Panc1 (cell line): ENCODE measurements at regions not wholly inside any gene's neighbourhood (a gene's known extent, or its start where the extent isn't known, plus 50 kb on each side); places are given as distances from the start of the nearest gene placed in this dataset.

Experiments
- ATAC-seq: fragments of 200-7000 bp; cut with Tn5 transposase; 2 replicates; pipeline ENCODE4 v1.9.1; 2020; ENCODE audit warnings: mild to moderate bottlenecking, moderate library complexity
- BruUV-seq: library from RNA; stranded (reverse); fragments of 400-500 nt; replicated peaks from 2 replicates; lab custom pipeline; 2021; lab: Mats Ljungman, UMichigan
- CTCF ChIA-PET: fragments of 300-600 bp; sonication (Branson Sonifier 250); formaldehyde crosslinking; loops from one replicate; lab custom pipeline; 2022; ENCODE audit warnings: antibody characterized with exemption; lab: Charles Lee
- POLR2A ChIA-PET: fragments of 300-600 bp; sonication (Branson Sonifier 250); formaldehyde crosslinking; loops from one replicate; lab custom pipeline; 2022; ENCODE audit warnings: antibody characterized with exemption; lab: Charles Lee
- DNase-seq: peaks from one replicate; pipeline ENCODE4 v3.0.0-alpha.2; 2010; ENCODE audit warnings: low read depth, low spot score
- H3K27ac ChIP-seq: 2 replicates; pipeline ENCODE4 v1.5.1; 2011; ENCODE audit warnings: mild to moderate bottlenecking, low read length, inconsistent platforms
- H3K27me3 ChIP-seq: fragments of 200-500 bp; sonication (Bioruptor generic); 2 replicates; pipeline ENCODE4 v1.6.0; 2014; ENCODE audit warnings: low read length, inconsistent platforms; ENCODE audit not compliant: control insufficient read depth, insufficient read depth
- H3K36me3 ChIP-seq: fragments of 200-500 bp; sonication (Bioruptor generic); 2 replicates; pipeline ENCODE4 v1.5.1; 2014; ENCODE audit warnings: inconsistent platforms, mild to moderate bottlenecking, low read length, moderate library complexity; ENCODE audit not compliant: control insufficient read depth, insufficient read depth
- H3K4me1 ChIP-seq: 2 replicates; pipeline ENCODE4 v1.5.1; 2011; ENCODE audit warnings: inconsistent platforms, mild to moderate bottlenecking, low read length, moderate library complexity; ENCODE audit not compliant: control insufficient read depth, insufficient read depth
- H3K4me3 ChIP-seq, 2 experiments: 2 replicates each; pipeline ENCODE4 v1.5.1; 2011 to 2012; ENCODE audit warnings: low read depth in 2 of 2, low read length in 2 of 2, mild to moderate bottlenecking in 2 of 2, inconsistent platforms in 1 of 2, moderate library complexity in 1 of 2
- H3K9me3 ChIP-seq: fragments of 200-500 bp; sonication (Bioruptor generic); 2 replicates; pipeline ENCODE4 v1.5.1; 2014; ENCODE audit warnings: low read depth, mild to moderate bottlenecking, inconsistent platforms, low read length, moderate library complexity; ENCODE audit not compliant: control insufficient read depth, insufficient read depth
- CTCF ChIP-seq: fragments of 450-650 bp; IDR thresholded peaks from 2 replicates; pipeline ENCODE4 v1.5.1; 2017; ENCODE audit warnings: mild to moderate bottlenecking
- POLR2AphosphoS5 ChIP-seq: IDR thresholded peaks from 2 replicates; pipeline ENCODE4 v1.6.1; 2012; ENCODE audit warnings: mild to moderate bottlenecking, low read depth, low read length, moderate library complexity
- REST ChIP-seq, 2 experiments: IDR thresholded peaks; 2 replicates each; pipeline ENCODE4 v1.6.1; 2011 to 2012; ENCODE audit warnings: low read depth in 2 of 2, control low read depth in 1 of 2, low read length in 1 of 2, mild to moderate bottlenecking in 1 of 2, moderate library complexity in 1 of 2; ENCODE audit not compliant: insufficient read depth in 1 of 2
- SIN3A ChIP-seq: IDR thresholded peaks from 2 replicates; pipeline ENCODE4 v1.6.1; 2012; ENCODE audit warnings: low read depth, mild to moderate bottlenecking, low read length, moderate library complexity, borderline replicate concordance; ENCODE audit not compliant: insufficient read depth
- TCF7L2 ChIP-seq: IDR thresholded peaks from 2 replicates; pipeline ENCODE4 v1.6.1; 2011; ENCODE audit warnings: mild to moderate bottlenecking, low read depth, low read length, inconsistent platforms
- in situ Hi-C: cut with HindIII; loops from 2 replicates; pipeline ENCODE4 v1.10.0; 2016; ENCODE audit warnings: low sequenced_read_pairs, low pct_unique_long_range_greater_than_20kb
- intact Hi-C: fragments of 100-400 bp; cut with micrococcal nuclease; formaldehyde crosslinking; loops from one replicate; pipeline ENCODE4 v1.10.0; 2022; ENCODE audit not compliant: unreplicated experiment

GRCh38 chr1:221634606-221635005 lies 107.3 kb downstream of the DUSP10 start:
- Histone ChIP-seq H3K27ac (no peak overlapping the region), H3K36me3 (no peaks in the 10 kb centered on the region), H3K9me3 (no peaks in the 10 kb centered on the region), H3K27me3 (no peaks in the 10 kb centered on the region), H3K4me1 (no peaks in the 10 kb centered on the region), H3K4me3 (no peak overlapping the region)
- POLR2A ChIA-PET: interaction anchor here (0.7 kb wide), 1 partner anchor 105 kb away, joined by 3 read pairs; no protein-coding TSS in a partner anchor
- no peak for TF ChIP-seq SIN3A
- TF ChIP-seq REST (IDR thresholded peaks at IDR 0.05; ENCODE audit: insufficient read depth in 1 of 2, low read depth in 2 of 2, low read length in 1 of 2): no peak
- TF ChIP-seq CTCF: no peak
- no peak for TF ChIP-seq POLR2AphosphoS5
- TF ChIP-seq TCF7L2: no peak
- CTCF ChIA-PET: no interaction called here
- intact Hi-C loops (no loop called here), in situ Hi-C loops (no loop called here)
- DNase-seq: no peak
- no TSS peak for BruUV-seq
- ATAC-seq: no peak

DNA sequence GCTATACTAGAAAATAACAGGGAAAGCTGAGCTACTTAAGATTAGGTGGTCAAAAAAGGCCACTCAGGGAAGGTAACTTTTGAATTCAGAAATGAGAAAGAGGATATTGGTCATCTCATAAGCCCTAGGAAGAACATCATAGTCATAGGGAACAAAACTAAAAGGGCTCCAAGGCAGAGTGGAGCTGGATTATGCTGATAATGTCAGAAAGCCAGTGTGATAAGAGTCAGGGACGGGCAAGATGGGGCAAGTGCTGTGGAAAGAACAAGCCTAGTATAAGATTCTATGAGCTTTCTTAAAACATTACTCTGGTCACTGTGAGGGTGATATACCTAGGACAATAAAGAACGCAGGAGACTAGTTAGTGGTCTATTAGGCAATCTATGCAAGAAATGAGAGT lies 106.6 kb downstream of the DUSP10 start:
- ChIA-PET POLR2A (no interaction called here), CTCF (no interaction called here)
- DNase-seq (no peak), ATAC-seq (no peak)
- H3K4me3 ChIP-seq: no peak overlapping the region
- H3K4me1 ChIP-seq: no peaks in the 10 kb centered on the region
- intact Hi-C loops (no loop called here), in situ Hi-C loops (no loop called here)
- H3K36me3 ChIP-seq: no peaks in the 10 kb centered on the region
- BruUV-seq: no TSS peak
- no peak overlapping the region for H3K27ac ChIP-seq
- no peaks in the 10 kb centered on the region for H3K9me3 ChIP-seq
- H3K27me3 ChIP-seq: no peaks in the 10 kb centered on the region
- TF ChIP-seq POLR2AphosphoS5: no peak
- TF ChIP-seq SIN3A: no peak
- TF ChIP-seq REST (IDR thresholded peaks at IDR 0.05; ENCODE audit: insufficient read depth in 1 of 2, low read depth in 2 of 2, low read length in 1 of 2): no peak
- no peak for TF ChIP-seq CTCF
- no peak for TF ChIP-seq TCF7L2
